Suprapubic skin (tissue), 3 donors: ENCODE measurements at regions not wholly inside any gene's neighbourhood (a gene's known extent, or its start where the extent isn't known, plus 50 kb on each side); places are given as distances from the start of the nearest gene placed in this dataset.
"Not testable (repeated sequence)": the region's sequence is repeated elsewhere in the genome, so short reads cannot be mapped to it uniquely, and the experiment has no call there.

Source experiments
- CTCF ChIP-seq, 2 donors: fragments of 200-600 bp in 1 of 2; fragments of 450-650 bp in 1 of 2; sonication (generic) in 1 of 2; IDR thresholded peaks; one replicate each; pipeline ENCODE4 v1.5.1; 2016 to 2019; ENCODE audit warnings: antibody characterized with exemption in 2 of 2, mild to moderate bottlenecking in 1 of 2, moderate library complexity in 1 of 2
- EP300 ChIP-seq: sonication (generic); formaldehyde crosslinking; IDR thresholded peaks from one replicate; pipeline ENCODE4 v1.6.1; 2017; ENCODE audit warnings: antibody characterized with exemption
- POLR2A ChIP-seq, 2 donors: fragments of 450-650 bp; IDR thresholded peaks; one replicate each; pipeline ENCODE4 v1.6.1; 2017; ENCODE audit warnings: antibody characterized with exemption in 2 of 2, mild to moderate bottlenecking in 2 of 2, moderate library complexity in 2 of 2

- TF ChIP-seq CTCF (IDR thresholded peaks at IDR 0.05); POLR2A (IDR thresholded peaks at IDR 0.05); EP300: not testable (repeated sequence)
Measured at GRCh38 chr2:130279551-130279950, 63.1 kb upstream of the IMP4 start.
